ENCODE measurements at regions not wholly inside any gene's neighbourhood (a gene's known extent, or its start where the extent isn't known, plus 50 kb on each side); places are given as distances from the start of the nearest gene placed in this dataset.

GRCh38 chr16:6206080-6206479 is 1108.5 kb upstream of the EEF2KMT start:
- Histone ChIP-seq H3K4me1 (ENCODE audit: control insufficient read depth, extremely low read depth, insufficient read depth, low read length) (no peaks in the 10 kb centered on the region), H3K9me3 (replicated peaks; ENCODE audit: control insufficient read depth, insufficient read depth, low read length) (peaks cover 5% of the 10 kb centered on the region), H3K9ac (replicated peaks; ENCODE audit: extremely low read depth, insufficient read depth, low read length) (no peak overlapping the region), H4K20me1 (replicated peaks; ENCODE audit: control insufficient read depth, extremely low read depth, insufficient read depth, low read length) (no peaks in the 10 kb centered on the region), H3K36me3 (ENCODE audit: control insufficient read depth in 2 of 2, extremely low read depth in 1 of 2, insufficient read depth in 2 of 2, low read length in 2 of 2) (no peaks in the 10 kb centered on the region), H3K27ac (ENCODE audit: insufficient read depth, low read depth, low read length) (no peak overlapping the region), H3K4me3 (replicated peaks in 1 of 3; ENCODE audit: insufficient read depth in 1 of 3, low read depth in 1 of 3, low read length in 3 of 3) (no peak overlapping the region), H3K27me3 (ENCODE audit: control insufficient read depth in 2 of 2, insufficient read depth in 2 of 2, low read length in 2 of 2) (no peaks in the 10 kb centered on the region), H3K9me1 (replicated peaks; ENCODE audit: control insufficient read depth, extremely low read depth, insufficient read depth, low read length) (no peaks in the 10 kb centered on the region), H3K4me2 (ENCODE audit: insufficient read depth, low read length) (no peak overlapping the region), H2AFZ (ENCODE audit: low read depth, low read length) (no peak overlapping the region), H3K79me2 (ENCODE audit: control insufficient read depth, insufficient read depth, low read length) (no peaks in the 10 kb centered on the region)
- FAIRE-seq = no peak
- dilution Hi-C loops (cut with MboI; ENCODE audit: extremely low pct_ligation_motif_present, low sequenced_read_pairs) = no loop called here
- intact Hi-C loops (cut with micrococcal nuclease) = no loop called here
- no TSS peak for BruUV-seq (replicated peaks)
- ChIA-PET POLR2A (no interaction called here), CTCF (no interaction called here)
- DNase-seq (ENCODE audit: low read depth, low spot score) = no peak
- TF ChIP-seq JUN (IDR thresholded peaks at IDR 0.05; ENCODE audit: borderline replicate concordance, insufficient read depth, insufficient read length, low read depth) = no peak
- TF ChIP-seq MYC (IDR thresholded peaks at IDR 0.05; ENCODE audit: low read depth, low read length) = no peak
- TF ChIP-seq GATA2 (IDR thresholded peaks at IDR 0.05; ENCODE audit: insufficient read depth, insufficient read length, low read depth, low read length) = no peak
- no peak for TF ChIP-seq POLR2A (IDR thresholded peaks at IDR 0.05; ENCODE audit: low read depth, low read length)
- TF ChIP-seq MAX (IDR thresholded peaks at IDR 0.05; ENCODE audit: insufficient read depth, insufficient read length) = no peak
- no peak for TF ChIP-seq FOS (IDR thresholded peaks at IDR 0.05; ENCODE audit: borderline replicate concordance, insufficient read depth, low read length)
- no peak for TF ChIP-seq EZH2 (IDR thresholded peaks at IDR 0.05; ENCODE audit: borderline replicate concordance, low read depth, low read length, severe bottlenecking)
- no peak for TF ChIP-seq POLR2AphosphoS5 (IDR thresholded peaks at IDR 0.05; ENCODE audit: insufficient read depth, low read depth, low read length)
- no peak for TF ChIP-seq CTCF (IDR thresholded peaks at IDR 0.05; ENCODE audit: extremely low read depth in 1 of 2, insufficient read depth in 1 of 2, low read depth in 1 of 2, low read length in 2 of 2)
